ENCODE measurements at regions not wholly inside any gene's neighbourhood (a gene's known extent, or its start where the extent isn't known, plus 50 kb on each side); places are given as distances from the start of the nearest gene placed in this dataset.
"Not testable (repeated sequence)": the region's sequence is repeated elsewhere in the genome, so short reads cannot be mapped to it uniquely, and the experiment has no call there.

DNA sequence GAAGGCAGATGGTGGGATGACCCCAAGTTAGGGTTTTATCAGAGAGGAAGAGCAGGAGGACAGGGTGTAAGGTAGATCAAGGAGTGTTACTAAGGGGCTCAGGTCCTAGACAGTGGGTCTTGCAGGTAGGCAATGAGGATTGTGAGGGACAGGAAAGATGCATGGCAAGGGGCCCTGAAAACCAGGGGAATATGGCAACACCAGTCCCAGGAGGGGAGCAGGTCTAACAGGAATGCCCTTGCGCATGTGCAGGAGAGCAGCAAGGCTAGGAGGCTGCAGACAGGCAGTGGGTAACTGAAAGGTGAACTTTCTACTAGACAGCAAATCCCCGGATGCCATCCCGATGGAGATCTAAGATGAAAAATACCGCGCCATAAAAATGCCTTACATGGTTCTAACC, 211.3 kb downstream of the ALG10 start:
- TF ChIP-seq, protein P1, sequence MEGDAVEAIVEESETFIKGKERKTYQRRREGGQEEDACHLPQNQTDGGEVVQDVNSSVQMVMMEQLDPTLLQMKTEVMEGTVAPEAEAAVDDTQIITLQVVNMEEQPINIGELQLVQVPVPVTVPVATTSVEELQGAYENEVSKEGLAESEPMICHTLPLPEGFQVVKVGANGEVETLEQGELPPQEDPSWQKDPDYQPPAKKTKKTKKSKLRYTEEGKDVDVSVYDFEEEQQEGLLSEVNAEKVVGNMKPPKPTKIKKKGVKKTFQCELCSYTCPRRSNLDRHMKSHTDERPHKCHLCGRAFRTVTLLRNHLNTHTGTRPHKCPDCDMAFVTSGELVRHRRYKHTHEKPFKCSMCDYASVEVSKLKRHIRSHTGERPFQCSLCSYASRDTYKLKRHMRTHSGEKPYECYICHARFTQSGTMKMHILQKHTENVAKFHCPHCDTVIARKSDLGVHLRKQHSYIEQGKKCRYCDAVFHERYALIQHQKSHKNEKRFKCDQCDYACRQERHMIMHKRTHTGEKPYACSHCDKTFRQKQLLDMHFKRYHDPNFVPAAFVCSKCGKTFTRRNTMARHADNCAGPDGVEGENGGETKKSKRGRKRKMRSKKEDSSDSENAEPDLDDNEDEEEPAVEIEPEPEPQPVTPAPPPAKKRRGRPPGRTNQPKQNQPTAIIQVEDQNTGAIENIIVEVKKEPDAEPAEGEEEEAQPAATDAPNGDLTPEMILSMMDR (IDR thresholded peaks at IDR 0.05), result no peak
- no peak overlapping the region for H3K27ac ChIP-seq
- DNase-seq (ENCODE audit: low spot score), result no peak
- H3K4me3 ChIP-seq, result no peak overlapping the region
- no peaks in the 10 kb centered on the region for H3K9me3 ChIP-seq
- no peaks in the 10 kb centered on the region for H3K4me1 ChIP-seq
- H3K36me3 ChIP-seq, result no peaks in the 10 kb centered on the region
- no peaks in the 10 kb centered on the region for H3K27me3 ChIP-seq

DNA sequence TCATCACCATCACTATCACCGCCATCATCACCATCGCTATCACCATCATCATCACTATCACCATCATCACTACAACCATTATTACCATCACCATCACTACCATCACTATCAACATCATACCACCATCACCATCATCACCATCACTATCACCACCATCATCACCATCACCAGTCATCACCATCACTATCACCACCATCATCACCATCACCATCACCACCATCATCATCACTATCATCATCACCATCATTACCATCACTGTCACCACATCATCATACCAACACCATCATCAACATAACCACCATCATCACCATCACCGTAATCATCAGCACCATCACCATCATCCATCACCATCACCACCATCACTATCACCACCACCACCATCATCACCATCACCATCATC, 213.8 kb downstream of the ALG10 start:
- no peak for DNase-seq (ENCODE audit: low spot score)
- H3K4me3 ChIP-seq, result no peak overlapping the region
- no peaks in the 10 kb centered on the region for H3K27me3 ChIP-seq
- H3K9me3 ChIP-seq, result no peaks in the 10 kb centered on the region
- no peaks in the 10 kb centered on the region for H3K36me3 ChIP-seq
- H3K27ac ChIP-seq, result no peak overlapping the region
- no peaks in the 10 kb centered on the region for H3K4me1 ChIP-seq
- TF ChIP-seq, protein P1 (IDR thresholded peaks at IDR 0.05), result no peak

DNA sequence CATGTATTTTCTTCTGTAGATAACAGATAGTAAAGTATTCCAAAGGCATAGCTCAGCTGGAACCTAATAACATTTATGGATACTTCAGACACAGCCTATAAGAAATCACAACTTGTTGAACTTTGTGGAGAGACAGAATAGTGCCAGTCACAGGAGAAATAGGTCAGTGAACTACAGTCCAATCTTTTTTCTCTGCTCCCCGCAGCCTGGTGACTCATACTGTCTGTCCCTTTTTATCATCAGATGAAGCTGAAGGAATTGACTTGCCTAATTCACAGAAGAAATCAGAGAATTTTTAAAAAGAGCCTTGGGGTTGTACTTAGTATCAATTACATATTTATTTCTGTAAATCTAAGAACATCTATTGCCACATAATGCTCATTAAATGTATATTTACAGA, 222.3 kb downstream of the ALG10 start:
- H3K9me3 ChIP-seq, result no peaks in the 10 kb centered on the region
- H3K27ac ChIP-seq, result no peak overlapping the region
- H3K4me3 ChIP-seq, result no peak overlapping the region
- H3K4me1 ChIP-seq, result no peaks in the 10 kb centered on the region
- no peaks in the 10 kb centered on the region for H3K27me3 ChIP-seq
- DNase-seq (ENCODE audit: low spot score), result no peak
- TF ChIP-seq, protein P1 (IDR thresholded peaks at IDR 0.05), result no peak
- H3K36me3 ChIP-seq, result no peaks in the 10 kb centered on the region

DNA sequence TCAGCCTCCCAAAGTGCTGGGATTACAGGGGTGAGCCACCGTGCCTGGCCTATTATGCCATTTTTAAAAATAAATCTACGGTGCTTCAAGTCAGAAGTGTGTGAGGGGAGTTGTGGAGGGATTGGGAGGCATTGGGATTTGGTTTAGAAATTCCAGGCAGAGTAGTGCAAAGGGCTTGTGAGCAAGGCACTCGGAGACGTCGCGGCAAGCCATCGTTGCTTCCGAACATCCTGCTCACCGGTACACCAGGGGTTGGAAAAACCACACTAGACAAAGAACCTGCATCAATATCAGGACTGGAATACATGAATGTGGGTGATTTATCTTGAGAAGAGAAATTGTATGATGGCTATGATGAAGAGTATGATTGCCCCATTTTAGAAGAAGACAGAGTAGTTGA, 227.0 kb downstream of the ALG10 start:
- Histone ChIP-seq H3K9me3 (no peaks in the 10 kb centered on the region), H3K27me3 (no peaks in the 10 kb centered on the region), H3K36me3 (no peaks in the 10 kb centered on the region), H3K4me1 (no peaks in the 10 kb centered on the region), H3K27ac (no peak overlapping the region), H3K4me3 (no peak overlapping the region)
- DNase-seq (ENCODE audit: low spot score), result no peak
- TF ChIP-seq, protein P1 (IDR thresholded peaks at IDR 0.05), result no peak

DNA sequence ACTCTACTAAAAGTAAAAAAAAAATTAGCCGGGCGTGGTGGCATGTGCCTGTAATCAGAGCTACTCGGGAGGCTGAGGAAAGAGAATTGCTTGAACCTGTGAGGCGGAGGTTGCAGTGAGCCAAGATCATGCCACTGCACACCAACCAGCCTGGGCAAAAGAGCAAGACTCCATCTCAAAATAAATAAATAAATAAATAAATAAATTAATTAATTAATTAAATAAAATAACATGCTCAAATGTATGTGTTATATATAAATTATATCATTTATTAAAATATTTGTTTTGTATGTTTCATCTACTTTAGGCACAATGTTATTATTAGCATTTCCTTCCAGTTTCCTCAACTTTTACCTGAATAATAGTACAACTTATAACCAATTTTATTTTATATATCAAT, 229.6 kb downstream of the ALG10 start:
- H3K36me3 ChIP-seq; DNase-seq (ENCODE audit: low spot score); H3K4me1 ChIP-seq; H3K4me3 ChIP-seq; H3K27me3 ChIP-seq; H3K27ac ChIP-seq; H3K9me3 ChIP-seq: not testable (repeated sequence)

DNA sequence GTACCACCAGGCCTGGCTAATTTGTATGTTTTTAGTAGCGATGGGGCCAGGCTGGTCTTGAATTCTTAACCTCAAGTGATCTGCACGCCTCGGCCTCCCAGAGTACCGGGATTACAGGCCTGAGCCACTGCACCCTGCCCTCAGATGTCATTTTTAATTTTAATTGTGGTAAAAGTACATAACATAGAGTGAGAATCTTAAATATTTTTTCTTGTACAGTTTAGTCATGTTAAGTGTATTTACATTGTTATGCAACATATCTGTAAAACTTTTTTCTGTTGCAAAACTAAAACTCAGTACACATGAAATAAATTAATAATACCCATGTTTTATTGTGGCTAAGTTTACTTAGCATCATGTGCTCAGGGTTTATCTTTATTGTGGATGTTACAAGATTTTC, 231.4 kb downstream of the ALG10 start:
- TF ChIP-seq, protein P1 (IDR thresholded peaks at IDR 0.05), result no peak
- Histone ChIP-seq H3K27ac (no peak overlapping the region), H3K27me3 (no peaks in the 10 kb centered on the region), H3K4me1 (no peaks in the 10 kb centered on the region), H3K9me3 (no peaks in the 10 kb centered on the region), H3K4me3 (no peak overlapping the region), H3K36me3 (no peaks in the 10 kb centered on the region)
- no peak for DNase-seq (ENCODE audit: low spot score)

Measured in right atrium auricular region (tissue), 2 donors.